Endodermal cell (in vitro differentiated cells): ENCODE measurements at regions not wholly inside any gene's neighbourhood (a gene's known extent, or its start where the extent isn't known, plus 50 kb on each side); places are given as distances from the start of the nearest gene placed in this dataset.

Source experiments
- DNase-seq: peaks from one replicate; pipeline ENCODE4 v3.0.0-alpha.2; 2017
- H3K27ac ChIP-seq: 2 replicates; pipeline ENCODE4 v1.5.1; 2013; ENCODE audit warnings: mild to moderate bottlenecking, low read depth, low read length, moderate library complexity
- H3K27me3 ChIP-seq: 2 replicates; pipeline ENCODE4 v1.6.1; 2013; ENCODE audit warnings: mild to moderate bottlenecking, low read length, moderate library complexity; ENCODE audit not compliant: insufficient read depth, control insufficient read depth, poor library complexity, severe bottlenecking
- H3K36me3 ChIP-seq: 2 replicates; pipeline ENCODE4 v1.7.0; 2013; ENCODE audit warnings: mild to moderate bottlenecking, low read length, moderate library complexity; ENCODE audit not compliant: control insufficient read depth, insufficient read depth
- H3K4me1 ChIP-seq: one replicate; pipeline ENCODE4 v1.7.0; 2013; ENCODE audit warnings: low read length; ENCODE audit not compliant: control insufficient read depth, insufficient read depth
- H3K4me3 ChIP-seq: 2 replicates; pipeline ENCODE4 v1.5.1; 2013; ENCODE audit warnings: mild to moderate bottlenecking, low read length, moderate library complexity
- H3K9ac ChIP-seq: 2 replicates; pipeline ENCODE4 v1.6.1; 2013; ENCODE audit warnings: mild to moderate bottlenecking, low read length, moderate library complexity; ENCODE audit not compliant: poor library complexity, severe bottlenecking; ENCODE audit errors: extremely low read depth
- H3K9me3 ChIP-seq: 2 replicates; pipeline ENCODE4 v1.6.1; 2013; ENCODE audit warnings: mild to moderate bottlenecking, low read length, moderate library complexity; ENCODE audit not compliant: control insufficient read depth
- H3K27ac Mint-ChIP-seq: 2 replicates; pipeline ENCODE4 v1.8.0; 2020; ENCODE audit warnings: mixed read lengths
- H3K27me3 Mint-ChIP-seq: 2 replicates; pipeline ENCODE4 v1.8.0; 2021; ENCODE audit warnings: mild to moderate bottlenecking, mixed read lengths; ENCODE audit not compliant: insufficient read depth
- H3K36me3 Mint-ChIP-seq: 2 replicates; pipeline ENCODE4 v1.8.0; 2020; ENCODE audit warnings: low read depth, mixed read lengths
- H3K4me1 Mint-ChIP-seq: 2 replicates; pipeline ENCODE4 v1.8.0; 2020; ENCODE audit warnings: mixed read lengths
- H3K4me3 Mint-ChIP-seq: 2 replicates; pipeline ENCODE4 v1.8.0; 2020; ENCODE audit warnings: mild to moderate bottlenecking, moderate library complexity, mixed read lengths
- H3K9me3 Mint-ChIP-seq: 2 replicates; pipeline ENCODE4 v1.8.0; 2020; ENCODE audit warnings: mild to moderate bottlenecking, mixed read lengths
- WGBS, 2 experiments: methylation state at CpG; one replicate each; pipeline versions ENCODE4 v1.1.5 to v1.1.7; 2013; ENCODE audit warnings: missing lambda C conversion rate in 2 of 2, mixed read lengths in 1 of 2; ENCODE audit not compliant: insufficient coverage in 1 of 2, insufficient read length in 1 of 2; 5-methylcytosine and 5-hydroxymethylcytosine counted together
- TF ChIP-seq, protein P1 (sequence below): fragments of 200-600 bp; sonication (generic); conservative IDR thresholded peaks from 2 replicates; pipeline ENCODE4 v1.5.0; 2021; ENCODE audit warnings: antibody characterized with exemption, mild to moderate bottlenecking

- H3K9me3 ChIP-seq = no peaks in the 10 kb centered on the region
- peaks cover 4% of the 10 kb centered on the region for H3K27me3 Mint-ChIP-seq
- peaks cover 2% of the 10 kb centered on the region for H3K4me1 Mint-ChIP-seq
- H3K4me3 Mint-ChIP-seq = no peak overlapping the region
- peaks cover 4% of the 10 kb centered on the region for H3K4me1 ChIP-seq
- no peak overlapping the region for H3K9ac ChIP-seq
- no peaks in the 10 kb centered on the region for H3K27me3 ChIP-seq
- H3K4me3 ChIP-seq = no peak overlapping the region
- TF ChIP-seq, protein P1, sequence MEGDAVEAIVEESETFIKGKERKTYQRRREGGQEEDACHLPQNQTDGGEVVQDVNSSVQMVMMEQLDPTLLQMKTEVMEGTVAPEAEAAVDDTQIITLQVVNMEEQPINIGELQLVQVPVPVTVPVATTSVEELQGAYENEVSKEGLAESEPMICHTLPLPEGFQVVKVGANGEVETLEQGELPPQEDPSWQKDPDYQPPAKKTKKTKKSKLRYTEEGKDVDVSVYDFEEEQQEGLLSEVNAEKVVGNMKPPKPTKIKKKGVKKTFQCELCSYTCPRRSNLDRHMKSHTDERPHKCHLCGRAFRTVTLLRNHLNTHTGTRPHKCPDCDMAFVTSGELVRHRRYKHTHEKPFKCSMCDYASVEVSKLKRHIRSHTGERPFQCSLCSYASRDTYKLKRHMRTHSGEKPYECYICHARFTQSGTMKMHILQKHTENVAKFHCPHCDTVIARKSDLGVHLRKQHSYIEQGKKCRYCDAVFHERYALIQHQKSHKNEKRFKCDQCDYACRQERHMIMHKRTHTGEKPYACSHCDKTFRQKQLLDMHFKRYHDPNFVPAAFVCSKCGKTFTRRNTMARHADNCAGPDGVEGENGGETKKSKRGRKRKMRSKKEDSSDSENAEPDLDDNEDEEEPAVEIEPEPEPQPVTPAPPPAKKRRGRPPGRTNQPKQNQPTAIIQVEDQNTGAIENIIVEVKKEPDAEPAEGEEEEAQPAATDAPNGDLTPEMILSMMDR = no peak
- H3K27ac Mint-ChIP-seq = no peak overlapping the region
- no peaks in the 10 kb centered on the region for H3K36me3 ChIP-seq
- WGBS, 2 experiments = 98 to 100% methylated on average over 3 of the region's 4 CpGs
- DNase-seq = no peak
- H3K27ac ChIP-seq = no peak overlapping the region
- H3K36me3 Mint-ChIP-seq = no peaks in the 10 kb centered on the region
- peaks cover 21% of the 10 kb centered on the region for H3K9me3 Mint-ChIP-seq
Measured at GRCh38 chr17:5719976-5720375, 135.7 kb upstream of the NLRP1 start.

GRCh38 chr17:5730373-5730772 lies 146.1 kb upstream of the NLRP1 start:
- Mint-ChIP-seq H3K9me3 (peaks cover 4% of the 10 kb centered on the region), H3K36me3 (no peaks in the 10 kb centered on the region), H3K27me3 (peaks cover 47% of the 10 kb centered on the region), H3K27ac (no peak overlapping the region), H3K4me1 (no peaks in the 10 kb centered on the region), H3K4me3 (no peak overlapping the region)
- WGBS, 2 experiments = 88% methylated on average over 6 of the region's 6 CpGs
- no peaks in the 10 kb centered on the region for H3K36me3 ChIP-seq
- H3K4me3 ChIP-seq = no peak overlapping the region
- H3K9me3 ChIP-seq = peaks cover 5% of the 10 kb centered on the region
- no peaks in the 10 kb centered on the region for H3K4me1 ChIP-seq
- H3K27ac ChIP-seq = no peak overlapping the region
- no peak for DNase-seq
- TF ChIP-seq, protein P1 = no peak
- H3K27me3 ChIP-seq = no peaks in the 10 kb centered on the region
- no peak overlapping the region for H3K9ac ChIP-seq

DNA sequence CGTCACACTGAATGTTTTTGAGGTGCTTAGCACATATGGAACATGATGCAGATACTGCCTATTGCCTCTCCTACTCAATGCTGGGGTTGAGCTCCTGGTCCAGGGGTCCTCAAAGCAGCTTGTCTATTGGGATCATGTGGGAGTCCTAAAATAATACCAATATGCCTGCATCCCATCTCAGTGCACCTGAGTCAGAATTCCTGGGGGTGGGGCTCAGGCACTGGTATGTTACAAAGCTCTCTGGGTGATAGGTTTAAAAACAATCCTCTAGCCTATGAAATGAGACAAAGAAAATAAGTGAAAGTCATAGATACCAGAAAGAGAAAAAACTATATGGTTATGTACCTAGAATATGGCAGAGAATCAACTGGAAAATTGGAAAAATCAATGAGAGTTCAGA lies 156.6 kb upstream of the NLRP1 start:
- peaks cover 17% of the 10 kb centered on the region for H3K27me3 Mint-ChIP-seq
- no peak overlapping the region for H3K4me3 Mint-ChIP-seq
- Histone ChIP-seq H3K9ac (no peak overlapping the region), H3K4me1 (no peaks in the 10 kb centered on the region), H3K27ac (no peak overlapping the region), H3K36me3 (no peaks in the 10 kb centered on the region), H3K27me3 (no peaks in the 10 kb centered on the region), H3K9me3 (no peaks in the 10 kb centered on the region), H3K4me3 (no peak overlapping the region)
- TF ChIP-seq, protein P1 = no peak
- peaks cover 4% of the 10 kb centered on the region for H3K4me1 Mint-ChIP-seq
- H3K27ac Mint-ChIP-seq = no peak overlapping the region
- H3K36me3 Mint-ChIP-seq = no peaks in the 10 kb centered on the region
- DNase-seq = no peak
- H3K9me3 Mint-ChIP-seq = no peaks in the 10 kb centered on the region
- 60% methylated on average over 1 of the region's 1 CpG; no CpG with 5 or more reads in 1 of the 2 experiments for WGBS, 2 experiments
